Vagina (tissue), 2 donors: ENCODE measurements at regions not wholly inside any gene's neighbourhood (a gene's known extent, or its start where the extent isn't known, plus 50 kb on each side); places are given as distances from the start of the nearest gene placed in this dataset.

Experiments
- DNase-seq, 2 donors: peaks; one replicate each; pipeline ENCODE4 v3.0.0-alpha.2; 2017; ENCODE audit errors: extremely low spot score in 2 of 2
- H3K27ac ChIP-seq: fragments of 200-600 bp; sonication (generic); one replicate; pipeline ENCODE4 v1.5.1; 2019
- H3K27me3 ChIP-seq: fragments of 200-600 bp; sonication (generic); one replicate; pipeline ENCODE4 v1.5.1; 2019
- H3K36me3 ChIP-seq, 2 donors: fragments of 200-600 bp; sonication (generic); one replicate each; pipeline ENCODE4 v1.5.1; 2017 to 2019
- H3K4me1 ChIP-seq: fragments of 200-600 bp; sonication (generic); one replicate; pipeline ENCODE4 v1.5.1; 2019
- H3K4me3 ChIP-seq, 2 donors: fragments of 200-600 bp; sonication (generic); 1 replicate in 1 of 2; 2 replicates in 1 of 2; pipeline ENCODE4 v1.5.1; 2016 to 2019
- H3K9me3 ChIP-seq: fragments of 200-600 bp; sonication (generic); one replicate; pipeline ENCODE4 v1.5.1; 2019
- CTCF ChIP-seq, 3 experiments: fragments of 450-650 bp in 2 of 3; fragments of 200-600 bp in 1 of 3; sonication (generic) in 1 of 3; IDR thresholded peaks; one replicate each; pipeline ENCODE4 v1.5.1; 2017 to 2019; ENCODE audit warnings: antibody characterized with exemption in 3 of 3, mild to moderate bottlenecking in 2 of 3, moderate library complexity in 2 of 3
- POLR2A ChIP-seq, 2 donors: fragments of 450-650 bp; IDR thresholded peaks; one replicate each; pipeline ENCODE4 v1.6.1; 2017; ENCODE audit warnings: antibody characterized with exemption in 2 of 2, mild to moderate bottlenecking in 2 of 2, moderate library complexity in 2 of 2
- POLR2AphosphoS5 ChIP-seq, 2 donors: sonication (generic); formaldehyde crosslinking; IDR thresholded peaks; one replicate each; pipeline ENCODE4 v1.9.0; 2017; ENCODE audit warnings: antibody characterized with exemption in 2 of 2, mild to moderate bottlenecking in 2 of 2, low read depth in 1 of 2; ENCODE audit not compliant: insufficient read depth in 1 of 2
- intact Hi-C: fragments of 100-400 bp; cut with DNase I; formaldehyde crosslinking; loops from one replicate; pipeline ENCODE4 v1.15.1; 2023

DNA sequence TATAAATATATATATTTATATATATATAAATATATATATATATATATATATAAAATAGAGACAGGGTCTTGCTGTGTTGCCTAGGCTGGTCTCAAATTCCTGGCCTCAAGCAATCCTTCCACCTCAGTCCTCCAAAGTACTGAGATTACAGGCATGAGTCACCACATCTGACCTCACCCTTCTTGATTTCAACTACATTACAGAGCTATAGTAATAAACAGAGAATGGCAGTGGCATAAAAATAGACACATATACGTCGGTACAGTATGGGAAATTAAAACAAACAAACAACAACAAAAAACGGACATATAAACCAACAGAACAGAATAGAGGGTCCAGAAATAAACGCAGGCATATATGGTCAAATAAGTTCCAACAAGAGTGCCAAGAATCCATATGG is 77.6 kb upstream of the PPP1R3A start:
- DNase-seq, result no peak
- H3K4me3 ChIP-seq, result no peak overlapping the region
- no peak for TF ChIP-seq POLR2AphosphoS5 (IDR thresholded peaks at IDR 0.05; ENCODE audit: insufficient read depth in 1 of 2, low read depth in 1 of 2)
- no peak for TF ChIP-seq POLR2A (IDR thresholded peaks at IDR 0.05)
- no peak for TF ChIP-seq CTCF (IDR thresholded peaks at IDR 0.05)
- intact Hi-C loops, result no loop called here
- H3K27ac ChIP-seq, result no peak overlapping the region
- no peaks in the 10 kb centered on the region for H3K4me1 ChIP-seq
- no peaks in the 10 kb centered on the region for H3K36me3 ChIP-seq
- no peaks in the 10 kb centered on the region for H3K9me3 ChIP-seq
- H3K27me3 ChIP-seq, result no peaks in the 10 kb centered on the region

- intact Hi-C loops, result no loop called here
- TF ChIP-seq POLR2A (IDR thresholded peaks at IDR 0.05) (no peak), POLR2AphosphoS5 (IDR thresholded peaks at IDR 0.05; ENCODE audit: insufficient read depth in 1 of 2, low read depth in 1 of 2) (no peak), CTCF (IDR thresholded peaks at IDR 0.05) (no peak)
Measured at GRCh38 chr7:113986216-113986615, 67.4 kb upstream of the PPP1R3A start.

DNA sequence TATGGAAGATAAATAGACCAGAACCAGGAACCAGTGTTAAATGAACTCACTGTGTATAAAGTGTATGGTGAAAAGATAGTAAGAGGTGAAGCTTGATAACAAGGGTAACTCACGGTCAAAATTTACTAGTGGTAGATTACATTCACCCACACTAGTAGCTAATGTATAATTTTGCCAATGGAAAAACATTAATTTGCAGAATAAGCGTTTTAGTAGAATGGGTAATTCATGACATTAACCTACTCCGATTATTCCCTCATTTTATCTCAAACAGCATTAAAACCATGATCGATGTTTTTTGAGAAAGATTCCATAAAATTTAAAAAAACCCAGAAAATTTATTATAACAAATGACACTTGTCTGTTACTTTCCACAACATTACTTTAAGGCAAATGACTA is 57.7 kb upstream of the PPP1R3A start:
- H3K27ac ChIP-seq, result no peak overlapping the region
- DNase-seq, result no peak
- no peak overlapping the region for H3K4me3 ChIP-seq
- intact Hi-C loops, result no loop called here
- no peaks in the 10 kb centered on the region for H3K4me1 ChIP-seq
- TF ChIP-seq POLR2A (IDR thresholded peaks at IDR 0.05) (no peak), POLR2AphosphoS5 (IDR thresholded peaks at IDR 0.05; ENCODE audit: insufficient read depth in 1 of 2, low read depth in 1 of 2) (no peak), CTCF (IDR thresholded peaks at IDR 0.05) (no peak)
- no peaks in the 10 kb centered on the region for H3K36me3 ChIP-seq
- no peaks in the 10 kb centered on the region for H3K9me3 ChIP-seq
- H3K27me3 ChIP-seq, result no peaks in the 10 kb centered on the region

More at GRCh38 chr7:113986216-113986615, 67.4 kb upstream of the PPP1R3A start:
- H3K4me3 ChIP-seq, result no peak overlapping the region
- H3K27me3 ChIP-seq, result no peaks in the 10 kb centered on the region
- no peaks in the 10 kb centered on the region for H3K9me3 ChIP-seq
- H3K27ac ChIP-seq, result no peak overlapping the region
- no peaks in the 10 kb centered on the region for H3K36me3 ChIP-seq
- DNase-seq, result no peak
- no peaks in the 10 kb centered on the region for H3K4me1 ChIP-seq

DNA sequence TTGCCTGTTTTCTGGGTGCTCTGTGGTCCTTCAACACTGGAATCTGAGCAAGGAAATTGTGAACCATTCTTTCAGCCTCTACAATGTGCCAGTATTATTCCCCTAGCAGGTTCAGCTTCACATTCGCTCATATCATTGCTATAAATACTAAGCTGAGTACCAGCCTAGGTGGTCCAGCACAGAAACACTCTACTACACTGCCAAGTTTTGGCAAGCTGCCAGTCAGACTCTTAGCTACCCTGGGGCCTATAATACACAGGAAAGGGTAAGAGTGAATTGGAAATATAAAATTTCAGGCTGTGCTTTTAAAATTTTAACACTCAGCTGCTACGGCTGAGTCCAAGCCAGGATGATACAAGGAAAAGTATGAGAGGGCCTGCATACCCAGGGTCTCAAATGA is 49.9 kb upstream of the PPP1R3A start:
- no peak for TF ChIP-seq CTCF (IDR thresholded peaks at IDR 0.05)
- TF ChIP-seq POLR2AphosphoS5 (IDR thresholded peaks at IDR 0.05; ENCODE audit: insufficient read depth in 1 of 2, low read depth in 1 of 2), result no peak
- TF ChIP-seq POLR2A (IDR thresholded peaks at IDR 0.05), result no peak
- no peak for DNase-seq
- Histone ChIP-seq H3K4me1 (no peaks in the 10 kb centered on the region), H3K36me3 (no peaks in the 10 kb centered on the region), H3K27ac (no peak overlapping the region), H3K9me3 (no peaks in the 10 kb centered on the region), H3K4me3 (no peak overlapping the region), H3K27me3 (no peaks in the 10 kb centered on the region)
- intact Hi-C loops, result no loop called here
